Stimulated activated effector memory CD8-positive, alpha-beta T cell treated with anti-CD3 and anti-CD28 coated beads, Interleukin-12 subunit alpha, Interleukin-12 subunit beta, amount 100 ng/mL, for 72 hours (primary cell): ENCODE measurements at regions not wholly inside any gene's neighbourhood (a gene's known extent, or its start where the extent isn't known, plus 50 kb on each side); places are given as distances from the start of the nearest gene placed in this dataset.

Experiments
- ATAC-seq: fragments of 150-1000 bp; cut with Tn5 transposase; 2 replicates; pipeline ENCODE4 v1.10.0; 2021
- DNase-seq, 2 donors: peaks; one replicate each; pipeline ENCODE4 v3.0.0; 2021 to 2022; ENCODE audit warnings: low spot score in 2 of 2
- H3K27ac Mint-ChIP-seq: one replicate; pipeline ENCODE4 v1.8.0; 2022; ENCODE audit warnings: mild to moderate bottlenecking, mixed read lengths
- H3K36me3 Mint-ChIP-seq: one replicate; pipeline ENCODE4 v1.8.0; 2022; ENCODE audit warnings: mild to moderate bottlenecking, mixed read lengths
- H3K4me1 Mint-ChIP-seq: one replicate; pipeline ENCODE4 v1.8.0; 2022; ENCODE audit warnings: mixed read lengths
- H3K4me3 Mint-ChIP-seq: one replicate; pipeline ENCODE4 v1.8.0; 2022; ENCODE audit warnings: mild to moderate bottlenecking, mixed read lengths
- H3K9me3 Mint-ChIP-seq: one replicate; pipeline ENCODE4 v1.8.0; 2022; ENCODE audit warnings: mixed read lengths

- no peaks in the 10 kb centered on the region for H3K36me3 Mint-ChIP-seq
- peaks cover 6% of the 10 kb centered on the region for H3K9me3 Mint-ChIP-seq
- ATAC-seq (no peak), DNase-seq (no peak)
- no peak overlapping the region for H3K27ac Mint-ChIP-seq
- H3K4me3 Mint-ChIP-seq, result no peak overlapping the region
- no peaks in the 10 kb centered on the region for H3K4me1 Mint-ChIP-seq
These were observed 503.9 kb downstream of the PDHA2 start for GRCh38 chr4:96343836-96344235.

- DNase-seq, result no peak
- no peak overlapping the region for H3K4me3 Mint-ChIP-seq
- H3K36me3 Mint-ChIP-seq, result no peaks in the 10 kb centered on the region
These were observed 507.7 kb downstream of the PDHA2 start for GRCh38 chr4:96347582-96347981.

DNA sequence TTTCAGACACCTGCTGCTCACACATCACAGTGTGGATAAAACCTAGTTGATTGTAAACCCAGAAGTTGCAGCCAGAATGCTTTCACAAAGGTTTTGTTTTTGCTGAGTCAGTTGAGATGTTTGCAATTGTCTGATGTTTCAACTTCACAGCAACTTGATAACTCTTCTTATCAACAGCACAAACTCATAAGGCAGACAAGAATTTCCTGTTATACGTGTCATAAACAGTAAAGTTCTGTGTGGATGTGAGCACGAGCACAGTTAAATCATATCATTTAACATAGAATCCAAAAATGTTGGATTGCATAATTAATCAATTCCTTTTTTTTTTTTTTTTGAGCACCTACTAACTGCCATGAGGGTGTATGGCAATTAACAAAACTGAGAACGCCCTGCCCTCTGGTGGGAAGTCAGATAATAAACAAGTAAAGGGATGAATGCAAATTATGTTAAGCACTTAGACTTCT, 512.2 kb downstream of the PDHA2 start:
- ATAC-seq, result no peak
- no peak overlapping the region for H3K27ac Mint-ChIP-seq
- H3K4me3 Mint-ChIP-seq, result no peak overlapping the region
- H3K36me3 Mint-ChIP-seq, result no peaks in the 10 kb centered on the region
- DNase-seq, result no peak
- H3K4me1 Mint-ChIP-seq, result no peaks in the 10 kb centered on the region
- peaks cover 3% of the 10 kb centered on the region for H3K9me3 Mint-ChIP-seq

More at GRCh38 chr4:96347582-96347981, 507.7 kb downstream of the PDHA2 start:
- Mint-ChIP-seq H3K27ac (no peak overlapping the region), H3K9me3 (peaks cover 7% of the 10 kb centered on the region), H3K4me1 (no peaks in the 10 kb centered on the region)
- no peak for ATAC-seq

DNA sequence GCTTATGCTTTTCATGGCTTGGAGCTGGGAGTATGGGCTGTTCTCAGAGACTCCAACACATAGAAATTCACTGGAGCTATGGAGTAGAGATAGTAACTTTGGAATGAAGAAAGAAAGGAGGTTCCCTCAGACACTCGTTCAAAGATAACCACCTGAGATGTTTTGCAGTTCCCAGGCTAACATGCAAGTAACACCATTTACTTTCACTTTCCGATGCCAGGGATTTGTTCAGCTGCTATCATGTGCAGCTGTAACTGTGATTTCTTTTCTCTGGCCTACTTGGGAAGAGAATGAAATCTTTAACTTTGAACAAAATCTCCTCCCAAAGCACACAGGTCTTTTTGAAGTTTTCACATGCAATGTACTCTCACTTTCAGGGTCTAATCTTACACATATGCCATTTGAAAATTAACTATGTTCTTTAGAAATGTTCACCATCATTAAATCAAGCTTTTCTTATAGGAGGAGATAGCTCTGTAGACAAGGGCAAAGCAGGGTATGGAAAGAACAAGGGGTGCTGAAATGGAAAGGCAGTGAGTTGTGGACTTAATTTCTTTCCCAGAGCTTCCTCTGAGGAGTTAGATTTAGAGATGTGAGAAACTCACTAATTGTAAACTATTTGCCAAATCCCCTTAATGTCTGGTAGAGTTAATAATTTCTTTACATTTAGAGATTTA, 514.3 kb downstream of the PDHA2 start:
- Mint-ChIP-seq H3K4me1 (no peaks in the 10 kb centered on the region), H3K4me3 (no peak overlapping the region), H3K9me3 (peaks cover 3% of the 10 kb centered on the region), H3K27ac (no peak overlapping the region), H3K36me3 (no peaks in the 10 kb centered on the region)
- ATAC-seq (no peak), DNase-seq (no peak)

- ATAC-seq (no peak), DNase-seq (no peak)
- Mint-ChIP-seq H3K27ac (no peak overlapping the region), H3K9me3 (peaks cover 3% of the 10 kb centered on the region), H3K36me3 (no peaks in the 10 kb centered on the region), H3K4me3 (no peak overlapping the region), H3K4me1 (no peaks in the 10 kb centered on the region)
These were observed 515.5 kb downstream of the PDHA2 start for GRCh38 chr4:96355414-96355813.

- ATAC-seq (no peak), DNase-seq (no peak)
- H3K27ac Mint-ChIP-seq, result no peak overlapping the region
- H3K4me3 Mint-ChIP-seq, result no peak overlapping the region
- no peaks in the 10 kb centered on the region for H3K36me3 Mint-ChIP-seq
- peaks cover 3% of the 10 kb centered on the region for H3K9me3 Mint-ChIP-seq
- no peaks in the 10 kb centered on the region for H3K4me1 Mint-ChIP-seq
These were observed 516.9 kb downstream of the PDHA2 start for GRCh38 chr4:96356591-96357370.

- DNase-seq, result no peak
- Mint-ChIP-seq H3K9me3 (peaks cover 21% of the 10 kb centered on the region), H3K36me3 (no peaks in the 10 kb centered on the region), H3K4me1 (no peaks in the 10 kb centered on the region), H3K4me3 (no peak overlapping the region), H3K27ac (no peak overlapping the region)
- no peak for ATAC-seq
These were observed 526.7 kb downstream of the PDHA2 start for GRCh38 chr4:96366632-96367031.

GRCh38 chr4:96375367-96375766, 535.5 kb downstream of the PDHA2 start:
- H3K4me1 Mint-ChIP-seq, result no peaks in the 10 kb centered on the region
- H3K4me3 Mint-ChIP-seq, result no peak overlapping the region
- DNase-seq (no peak), ATAC-seq (no peak)
- H3K36me3 Mint-ChIP-seq, result no peaks in the 10 kb centered on the region
- H3K9me3 Mint-ChIP-seq, result peaks cover 11% of the 10 kb centered on the region
- H3K27ac Mint-ChIP-seq, result no peak overlapping the region

DNA sequence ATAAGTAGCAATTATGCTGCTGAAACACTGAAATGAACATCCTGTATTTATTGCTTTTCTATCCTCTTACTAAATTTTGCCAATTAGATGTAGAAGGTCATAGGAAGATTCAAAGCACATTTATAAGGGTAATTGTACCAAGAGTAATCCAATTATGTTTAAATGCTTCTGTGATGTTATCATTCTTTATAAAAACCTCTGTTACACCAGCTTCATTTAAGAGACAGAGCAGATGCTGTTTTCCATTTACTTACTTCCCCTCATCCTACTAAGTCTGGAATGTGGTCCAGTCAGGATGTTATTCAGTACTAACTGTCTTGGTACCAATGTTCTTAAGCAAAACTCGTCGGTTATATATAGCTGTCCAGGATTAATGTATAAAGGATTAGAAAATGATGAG, 539.6 kb downstream of the PDHA2 start:
- Mint-ChIP-seq H3K4me3 (no peak overlapping the region), H3K27ac (no peak overlapping the region), H3K9me3 (peaks cover 3% of the 10 kb centered on the region), H3K4me1 (no peaks in the 10 kb centered on the region), H3K36me3 (no peaks in the 10 kb centered on the region)
- DNase-seq (no peak), ATAC-seq (no peak)

DNA sequence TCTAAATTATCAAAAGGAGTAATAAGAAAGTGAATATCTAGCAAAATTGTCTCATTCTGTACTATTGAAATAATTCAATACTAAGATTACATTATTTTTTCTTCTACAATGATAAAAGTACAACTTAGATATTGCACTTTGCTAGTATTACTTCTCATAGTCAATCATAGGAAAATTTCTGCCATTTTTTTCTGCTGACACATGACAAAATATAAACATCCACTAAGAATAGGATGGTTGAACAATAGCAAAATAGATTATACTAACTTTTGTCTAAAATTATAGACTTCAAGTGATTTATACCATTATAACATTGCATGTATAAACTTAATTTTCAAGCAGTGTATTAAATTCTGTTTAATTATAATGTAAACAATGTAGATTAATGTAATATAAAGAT, 540.2 kb downstream of the PDHA2 start:
- H3K4me1 Mint-ChIP-seq, result no peaks in the 10 kb centered on the region
- ATAC-seq, result no peak

GRCh38 chr4:96383349-96383748, 543.5 kb downstream of the PDHA2 start:
- DNase-seq (no peak), ATAC-seq (no peak)
- Mint-ChIP-seq H3K4me3 (no peak overlapping the region), H3K9me3 (peaks cover 3% of the 10 kb centered on the region), H3K4me1 (no peaks in the 10 kb centered on the region), H3K36me3 (no peaks in the 10 kb centered on the region), H3K27ac (no peak overlapping the region)

More for the DNA sequence above, 540.2 kb downstream of the PDHA2 start:
- peaks cover 3% of the 10 kb centered on the region for H3K9me3 Mint-ChIP-seq
- no peaks in the 10 kb centered on the region for H3K36me3 Mint-ChIP-seq
- H3K27ac Mint-ChIP-seq, result no peak overlapping the region
- DNase-seq, result no peak
- H3K4me3 Mint-ChIP-seq, result no peak overlapping the region

GRCh38 chr4:96389770-96390169, 549.9 kb downstream of the PDHA2 start:
- H3K36me3 Mint-ChIP-seq, result no peaks in the 10 kb centered on the region
- DNase-seq, result no peak
- no peak overlapping the region for H3K4me3 Mint-ChIP-seq
- peaks cover 10% of the 10 kb centered on the region for H3K9me3 Mint-ChIP-seq
- no peaks in the 10 kb centered on the region for H3K4me1 Mint-ChIP-seq
- H3K27ac Mint-ChIP-seq, result no peak overlapping the region
- no peak for ATAC-seq

DNA sequence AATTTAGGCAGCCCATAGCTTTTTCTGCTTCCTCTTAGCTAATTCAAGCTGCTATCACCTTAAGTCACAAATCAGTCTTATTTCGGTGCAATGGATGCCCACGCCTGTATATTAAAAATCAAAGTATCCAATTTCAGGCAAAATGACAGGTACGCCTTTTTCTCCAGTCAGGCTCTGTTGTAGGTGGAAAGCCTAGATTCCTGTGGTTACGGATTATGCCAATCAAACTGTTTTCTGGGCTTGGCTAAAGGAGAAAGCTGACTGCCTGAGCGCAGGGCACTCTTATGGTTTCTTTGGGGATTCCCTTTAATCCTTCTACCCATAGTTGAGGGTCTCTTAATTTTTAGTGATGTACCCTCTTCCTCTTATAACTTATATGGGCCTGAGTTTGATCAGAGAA, 550.5 kb downstream of the PDHA2 start:
- ATAC-seq (no peak), DNase-seq (no peak)
- Mint-ChIP-seq H3K4me3 (no peak overlapping the region), H3K27ac (no peak overlapping the region), H3K4me1 (no peaks in the 10 kb centered on the region), H3K9me3 (peaks cover 10% of the 10 kb centered on the region), H3K36me3 (no peaks in the 10 kb centered on the region)

DNA sequence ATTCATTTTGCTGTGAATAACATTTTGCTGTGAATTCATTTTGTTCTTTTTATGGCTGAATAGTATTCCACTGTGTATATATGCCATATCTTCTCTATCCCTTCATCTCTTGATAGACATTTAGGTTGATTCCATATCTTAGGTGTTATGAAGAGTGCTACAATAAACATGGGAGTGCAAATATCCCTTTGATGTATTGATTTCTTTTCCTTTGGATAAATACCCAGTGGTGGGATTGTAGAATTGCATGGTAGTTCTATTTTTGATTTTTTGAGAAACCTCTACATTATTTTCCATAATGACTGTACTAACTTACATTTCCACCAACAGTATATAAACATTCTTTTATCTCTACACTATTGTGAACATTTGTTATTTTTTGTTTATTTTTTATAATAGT, 555.9 kb downstream of the PDHA2 start:
- no peaks in the 10 kb centered on the region for H3K4me1 Mint-ChIP-seq
- H3K9me3 Mint-ChIP-seq, result peaks cover 15% of the 10 kb centered on the region
- no peak overlapping the region for H3K4me3 Mint-ChIP-seq

GRCh38 chr4:96406742-96407141, 566.8 kb downstream of the PDHA2 start:
- Mint-ChIP-seq H3K4me1 (no peaks in the 10 kb centered on the region), H3K9me3 (peaks cover 13% of the 10 kb centered on the region), H3K27ac (no peak overlapping the region), H3K36me3 (no peaks in the 10 kb centered on the region), H3K4me3 (no peak overlapping the region)
- DNase-seq (no peak), ATAC-seq (no peak)

More for the DNA sequence above, 555.9 kb downstream of the PDHA2 start:
- no peak for ATAC-seq
- Mint-ChIP-seq H3K27ac (no peak overlapping the region), H3K36me3 (no peaks in the 10 kb centered on the region)
- DNase-seq, result no peak

- H3K9me3 Mint-ChIP-seq, result peaks cover 13% of the 10 kb centered on the region
- H3K4me1 Mint-ChIP-seq, result no peaks in the 10 kb centered on the region
- no peaks in the 10 kb centered on the region for H3K36me3 Mint-ChIP-seq
- H3K27ac Mint-ChIP-seq, result no peak overlapping the region
- DNase-seq (no peak), ATAC-seq (no peak)
- H3K4me3 Mint-ChIP-seq, result no peak overlapping the region
These were observed 567.3 kb downstream of the PDHA2 start for GRCh38 chr4:96407225-96407624.
